Right lobe of liver (tissue), 6 donors: ENCODE measurements at regions not wholly inside any gene's neighbourhood (a gene's known extent, or its start where the extent isn't known, plus 50 kb on each side); places are given as distances from the start of the nearest gene placed in this dataset.

ENCODE experiments used
- ATAC-seq, 4 donors: fragments of 200-7000 bp; cut with Tn5 transposase; one replicate each; pipeline ENCODE4 v1.9.1; 2020; ENCODE audit warnings: mild to moderate bottlenecking in 4 of 4, moderate library complexity in 4 of 4
- DNase-seq, 3 donors: peaks; one replicate each; pipeline ENCODE4 v3.0.0-alpha.2; 2020
- H3K27ac ChIP-seq, 3 donors: fragments of 200-600 bp; one replicate each; pipeline ENCODE4 v1.8.0; 2022
- H3K27me3 ChIP-seq, 2 donors: fragments of 200-600 bp; one replicate each; pipeline ENCODE4 v1.8.0; 2022
- H3K36me3 ChIP-seq, 4 donors: fragments of 200-600 bp; sonication (generic) in 1 of 4; one replicate each; pipeline versions ENCODE4 v1.5.1 to v1.8.0; 2017 to 2022; ENCODE audit warnings: control low read depth in 1 of 4
- H3K4me1 ChIP-seq, 4 donors: fragments of 200-600 bp; sonication (generic) in 1 of 4; one replicate each; pipeline versions ENCODE4 v1.5.1 to v1.8.0; 2017 to 2022; ENCODE audit warnings: control low read depth in 1 of 4
- H3K4me3 ChIP-seq, 3 donors: fragments of 200-600 bp; one replicate each; pipeline ENCODE4 v1.8.0; 2022
- H3K9me3 ChIP-seq, 4 donors: fragments of 200-600 bp; sonication (generic) in 1 of 4; one replicate each; pipeline versions ENCODE4 v1.5.1 to v1.8.0; 2017 to 2022; ENCODE audit warnings: control low read depth in 1 of 4
- CTCF ChIP-seq, 4 donors: fragments of 200-600 bp in 3 of 4; fragments of 450-650 bp in 1 of 4; IDR thresholded peaks; one replicate each; pipeline versions ENCODE4 v1.5.1 to v1.8.0; 2016 to 2022; ENCODE audit warnings: antibody characterized with exemption in 4 of 4, mild to moderate bottlenecking in 2 of 4
- POLR2A ChIP-seq: fragments of 450-650 bp; IDR thresholded peaks from one replicate; pipeline ENCODE4 v1.6.1; 2017; ENCODE audit warnings: antibody characterized with exemption, mild to moderate bottlenecking
- WGBS: methylation state at CpG from one replicate; pipeline ENCODE4 v1.1.6; 2018; ENCODE audit warnings: low coverage, low lambda C conversion rate; ENCODE audit not compliant: insufficient coverage; ENCODE audit errors: missing lambda C conversion rate; 5-methylcytosine and 5-hydroxymethylcytosine counted together
- intact Hi-C, 2 donors: fragments of 100-400 bp; cut with DNase I; formaldehyde crosslinking; loops; one replicate each; pipeline versions ENCODE4 v1.11.2 to v1.14.1; 2022
- donor health status: DM: no; HTN: yes; CAD: no.
- donor health status: DM: no; HTN: no; CAD: no.
- donor health status: DM: no; HTN: no; CAD: no.
- donor health status: DM: no; HTN: yes; CAD: no.
- donor health status: DM: no; HTN: yes; CAD: no.

- TF ChIP-seq POLR2A (no peak), CTCF (IDR thresholded peaks at IDR 0.05) (no peak)
- Histone ChIP-seq H3K4me3 (no peak overlapping the region), H3K36me3 (no peaks in the 10 kb centered on the region), H3K27me3 (no peaks in the 10 kb centered on the region), H3K9me3 (no peaks in the 10 kb centered on the region), H3K27ac (no peak overlapping the region), H3K4me1 (no peaks in the 10 kb centered on the region)
- WGBS = 55% methylated on average over 4 of the region's 4 CpGs
- intact Hi-C loops = loop anchor here in 1 of 2 donors (10.0 kb wide), 1 partner anchor 236 kb away; no protein-coding TSS in a partner anchor
- ATAC-seq (no peak), DNase-seq (no peak)
Observed at GRCh38 chr7:21269021-21269420, 158.9 kb upstream of the SP4 start.

GRCh38 chr7:21276471-21277035 lies 151.3 kb upstream of the SP4 start:
- DNase-seq (no peak), ATAC-seq (no peak)
- no peak overlapping the region for H3K4me3 ChIP-seq
- TF ChIP-seq POLR2A (no peak), CTCF (IDR thresholded peaks at IDR 0.05) (no peak)
- H3K36me3 ChIP-seq = no peaks in the 10 kb centered on the region
- H3K9me3 ChIP-seq = no peaks in the 10 kb centered on the region
- intact Hi-C loops = no loop called here
- H3K4me1 ChIP-seq = no peaks in the 10 kb centered on the region
- no peak overlapping the region for H3K27ac ChIP-seq
- 53% methylated on average over 4 of the region's 5 CpGs for WGBS
- H3K27me3 ChIP-seq = no peaks in the 10 kb centered on the region

- no peaks in the 10 kb centered on the region for H3K36me3 ChIP-seq
- intact Hi-C loops = no loop called here
- DNase-seq (no peak), ATAC-seq (no peak)
- no peaks in the 10 kb centered on the region for H3K9me3 ChIP-seq
- 90% methylated on average over 3 of the region's 3 CpGs for WGBS
- no peak overlapping the region for H3K4me3 ChIP-seq
- TF ChIP-seq CTCF (IDR thresholded peaks at IDR 0.05) (no peak), POLR2A (no peak)
- H3K27me3 ChIP-seq = no peaks in the 10 kb centered on the region
- no peak overlapping the region for H3K27ac ChIP-seq
- H3K4me1 ChIP-seq = no peaks in the 10 kb centered on the region
Observed at GRCh38 chr7:21278944-21279343, 148.9 kb upstream of the SP4 start.

GRCh38 chr7:21281193-21281592 lies 146.7 kb upstream of the SP4 start:
- no peak overlapping the region for H3K27ac ChIP-seq
- no peak for DNase-seq
- no peaks in the 10 kb centered on the region for H3K27me3 ChIP-seq
- no peaks in the 10 kb centered on the region for H3K9me3 ChIP-seq
- TF ChIP-seq CTCF (IDR thresholded peaks at IDR 0.05) (no peak), POLR2A (no peak)
- no peak overlapping the region for H3K4me3 ChIP-seq
- ATAC-seq = no peak
- H3K36me3 ChIP-seq = no peaks in the 10 kb centered on the region
- intact Hi-C loops = no loop called here
- no peaks in the 10 kb centered on the region for H3K4me1 ChIP-seq

- H3K4me1 ChIP-seq = no peaks in the 10 kb centered on the region
- DNase-seq (no peak), ATAC-seq (no peak)
- H3K9me3 ChIP-seq = no peaks in the 10 kb centered on the region
- no peak overlapping the region for H3K4me3 ChIP-seq
- no peak overlapping the region for H3K27ac ChIP-seq
- intact Hi-C loops = no loop called here
- H3K36me3 ChIP-seq = no peaks in the 10 kb centered on the region
- WGBS = 75% methylated on average over 2 of the region's 3 CpGs
- TF ChIP-seq POLR2A (no peak), CTCF (IDR thresholded peaks at IDR 0.05) (no peak)
- H3K27me3 ChIP-seq = peaks cover 0 to 2% of the 10 kb centered on the region in 2 donors
Observed at GRCh38 chr7:21293771-21294170, 134.1 kb upstream of the SP4 start.
